Astrocyte (in vitro differentiated cells and primary cell): ENCODE measurements at regions not wholly inside any gene's neighbourhood (a gene's known extent, or its start where the extent isn't known, plus 50 kb on each side); places are given as distances from the start of the nearest gene placed in this dataset.

ENCODE experiments used
- EZH2 ChIP-seq: IDR thresholded peaks from 2 replicates; pipeline ENCODE4 v1.6.1; 2012; ENCODE audit warnings: mild to moderate bottlenecking, low read length, inconsistent platforms; ENCODE audit not compliant: insufficient read depth
- TF ChIP-seq, protein P1 (sequence below): IDR thresholded peaks from 2 replicates; pipeline ENCODE4 v1.5.1; 2011; ENCODE audit warnings: low read depth, mild to moderate bottlenecking, inconsistent platforms, low read length, moderate library complexity; ENCODE audit not compliant: insufficient read depth

- TF ChIP-seq, protein P1, sequence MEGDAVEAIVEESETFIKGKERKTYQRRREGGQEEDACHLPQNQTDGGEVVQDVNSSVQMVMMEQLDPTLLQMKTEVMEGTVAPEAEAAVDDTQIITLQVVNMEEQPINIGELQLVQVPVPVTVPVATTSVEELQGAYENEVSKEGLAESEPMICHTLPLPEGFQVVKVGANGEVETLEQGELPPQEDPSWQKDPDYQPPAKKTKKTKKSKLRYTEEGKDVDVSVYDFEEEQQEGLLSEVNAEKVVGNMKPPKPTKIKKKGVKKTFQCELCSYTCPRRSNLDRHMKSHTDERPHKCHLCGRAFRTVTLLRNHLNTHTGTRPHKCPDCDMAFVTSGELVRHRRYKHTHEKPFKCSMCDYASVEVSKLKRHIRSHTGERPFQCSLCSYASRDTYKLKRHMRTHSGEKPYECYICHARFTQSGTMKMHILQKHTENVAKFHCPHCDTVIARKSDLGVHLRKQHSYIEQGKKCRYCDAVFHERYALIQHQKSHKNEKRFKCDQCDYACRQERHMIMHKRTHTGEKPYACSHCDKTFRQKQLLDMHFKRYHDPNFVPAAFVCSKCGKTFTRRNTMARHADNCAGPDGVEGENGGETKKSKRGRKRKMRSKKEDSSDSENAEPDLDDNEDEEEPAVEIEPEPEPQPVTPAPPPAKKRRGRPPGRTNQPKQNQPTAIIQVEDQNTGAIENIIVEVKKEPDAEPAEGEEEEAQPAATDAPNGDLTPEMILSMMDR = no peak
- no peak for TF ChIP-seq EZH2
These were observed 318.1 kb upstream of the UBE2E2 start for GRCh38 chr3:22885039-22885438.
